ENCODE measurements at regions not wholly inside any gene's neighbourhood (a gene's known extent, or its start where the extent isn't known, plus 50 kb on each side); places are given as distances from the start of the nearest gene placed in this dataset.

DNA sequence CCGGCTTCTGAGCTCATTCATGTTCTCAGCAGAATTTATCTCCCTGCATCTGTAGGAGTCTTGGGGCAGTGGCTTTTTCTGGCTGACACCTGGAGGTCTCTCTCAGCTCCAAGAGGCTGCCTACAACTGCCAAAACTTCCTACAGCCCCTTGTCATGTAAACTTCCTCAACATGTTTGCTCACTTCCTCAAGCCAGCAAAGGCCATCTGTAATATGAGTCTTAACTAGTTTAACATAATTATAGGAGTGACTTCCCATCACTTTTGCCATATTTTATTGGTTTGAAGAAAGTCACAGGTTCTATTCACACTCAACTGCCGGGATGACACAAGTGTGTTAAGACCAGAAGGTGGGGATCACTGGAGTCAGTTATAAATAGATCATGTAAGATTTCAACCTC lies 194.0 kb downstream of the VRK1 start:
- no peak for TF ChIP-seq POLR2A (IDR thresholded peaks at IDR 0.05; ENCODE audit: low read length)
- no peak for TF ChIP-seq GATA1 (IDR thresholded peaks at IDR 0.05; ENCODE audit: low read depth, low read length)

Data from erythroblast (primary cell).